ENCODE measurements at regions not wholly inside any gene's neighbourhood (a gene's known extent, or its start where the extent isn't known, plus 50 kb on each side); places are given as distances from the start of the nearest gene placed in this dataset.

GRCh38 chr11:134725211-134725610 lies 313.2 kb upstream of the B3GAT1 start:
- no peak for TF ChIP-seq EGR1 (IDR thresholded peaks at IDR 0.05; ENCODE audit: low read depth)
- no peak for TF ChIP-seq REST (IDR thresholded peaks at IDR 0.05; ENCODE audit: low read depth)
- TF ChIP-seq, protein P1, sequence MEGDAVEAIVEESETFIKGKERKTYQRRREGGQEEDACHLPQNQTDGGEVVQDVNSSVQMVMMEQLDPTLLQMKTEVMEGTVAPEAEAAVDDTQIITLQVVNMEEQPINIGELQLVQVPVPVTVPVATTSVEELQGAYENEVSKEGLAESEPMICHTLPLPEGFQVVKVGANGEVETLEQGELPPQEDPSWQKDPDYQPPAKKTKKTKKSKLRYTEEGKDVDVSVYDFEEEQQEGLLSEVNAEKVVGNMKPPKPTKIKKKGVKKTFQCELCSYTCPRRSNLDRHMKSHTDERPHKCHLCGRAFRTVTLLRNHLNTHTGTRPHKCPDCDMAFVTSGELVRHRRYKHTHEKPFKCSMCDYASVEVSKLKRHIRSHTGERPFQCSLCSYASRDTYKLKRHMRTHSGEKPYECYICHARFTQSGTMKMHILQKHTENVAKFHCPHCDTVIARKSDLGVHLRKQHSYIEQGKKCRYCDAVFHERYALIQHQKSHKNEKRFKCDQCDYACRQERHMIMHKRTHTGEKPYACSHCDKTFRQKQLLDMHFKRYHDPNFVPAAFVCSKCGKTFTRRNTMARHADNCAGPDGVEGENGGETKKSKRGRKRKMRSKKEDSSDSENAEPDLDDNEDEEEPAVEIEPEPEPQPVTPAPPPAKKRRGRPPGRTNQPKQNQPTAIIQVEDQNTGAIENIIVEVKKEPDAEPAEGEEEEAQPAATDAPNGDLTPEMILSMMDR (IDR thresholded peaks at IDR 0.05 in 2 of 3, conservative IDR thresholded peaks at IDR 0.05 in 1 of 3; ENCODE audit: borderline replicate concordance in 1 of 3, insufficient read depth in 1 of 3, low read depth in 2 of 3, low read length in 2 of 3): no peak
- no peak for TF ChIP-seq POLR2A (IDR thresholded peaks at IDR 0.05; ENCODE audit: borderline replicate concordance, extremely low read depth, insufficient read depth, insufficient read length)
- no peak for TF ChIP-seq MAX (IDR thresholded peaks at IDR 0.05)
- TF ChIP-seq EZH2 (IDR thresholded peaks at IDR 0.05): no peak
- no peak for TF ChIP-seq EZH2phosphoT487 (IDR thresholded peaks at IDR 0.05; ENCODE audit: borderline replicate concordance)
- TF ChIP-seq ZNF274 (IDR thresholded peaks at IDR 0.05; ENCODE audit: low read depth, low read length): no peak
- TF ChIP-seq JUND (IDR thresholded peaks at IDR 0.05): no peak
- TF ChIP-seq POLR2AphosphoS5 (IDR thresholded peaks at IDR 0.05; ENCODE audit: low read depth, low read length): no peak
- TF ChIP-seq, protein P2, sequence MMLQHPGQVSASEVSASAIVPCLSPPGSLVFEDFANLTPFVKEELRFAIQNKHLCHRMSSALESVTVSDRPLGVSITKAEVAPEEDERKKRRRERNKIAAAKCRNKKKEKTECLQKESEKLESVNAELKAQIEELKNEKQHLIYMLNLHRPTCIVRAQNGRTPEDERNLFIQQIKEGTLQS (IDR thresholded peaks at IDR 0.05): no peak
- TF ChIP-seq YY1 (IDR thresholded peaks at IDR 0.05; ENCODE audit: extremely low read depth, insufficient replicate concordance, low read depth, low read length): no peak

Measured in HCT116 (cell line).